Ascending aorta (tissue), 2 donors: ENCODE measurements at regions not wholly inside any gene's neighbourhood (a gene's known extent, or its start where the extent isn't known, plus 50 kb on each side); places are given as distances from the start of the nearest gene placed in this dataset.

ENCODE experiments used
- DNase-seq, 2 donors: peaks; one replicate each; pipeline ENCODE4 v3.0.0-alpha.2; 2019; ENCODE audit warnings: low spot score in 2 of 2
- H3K27ac ChIP-seq, 2 donors: fragments of 200-600 bp; sonication (generic); one replicate each; pipeline ENCODE4 v1.5.1; 2016 to 2017; ENCODE audit warnings: mild to moderate bottlenecking in 1 of 2
- H3K27me3 ChIP-seq: fragments of 200-600 bp; sonication (generic); one replicate; pipeline ENCODE4 v1.5.1; 2017
- H3K36me3 ChIP-seq, 2 donors: fragments of 200-600 bp; sonication (generic); one replicate each; pipeline ENCODE4 v1.5.1; 2016
- H3K4me1 ChIP-seq, 2 donors: fragments of 200-600 bp; sonication (generic); one replicate each; pipeline ENCODE4 v1.5.1; 2016 to 2017; ENCODE audit warnings: mild to moderate bottlenecking in 1 of 2
- H3K4me3 ChIP-seq, 2 donors: fragments of 200-600 bp; sonication (generic); one replicate each; pipeline ENCODE4 v1.5.1; 2016 to 2017; ENCODE audit warnings: mild to moderate bottlenecking in 1 of 2
- H3K9me3 ChIP-seq, 2 donors: fragments of 200-600 bp; sonication (generic); one replicate each; pipeline ENCODE4 v1.5.1; 2016
- CTCF ChIP-seq, 3 experiments: fragments of 200-600 bp in 2 of 3; fragments of 450-650 bp in 1 of 3; sonication (generic) in 2 of 3; IDR thresholded peaks; one replicate each; pipeline ENCODE4 v1.5.1; 2016 to 2019; ENCODE audit warnings: antibody characterized with exemption in 3 of 3, mild to moderate bottlenecking in 1 of 3, moderate library complexity in 1 of 3
- intact Hi-C: fragments of 100-400 bp; cut with DNase I; formaldehyde crosslinking; loops from one replicate; pipeline ENCODE4 v1.15.1; 2023

- intact Hi-C loops, result loop anchor here (10.0 kb wide), 1 partner anchor 63 kb away; no protein-coding TSS in a partner anchor
- H3K9me3 ChIP-seq, result no peaks in the 10 kb centered on the region
These were observed 656.6 kb downstream of the CBLN2 start for GRCh38 chr18:71887509-71887908.

GRCh38 chr18:71878226-71878625 lies 665.9 kb downstream of the CBLN2 start:
- Histone ChIP-seq H3K27ac (no peak overlapping the region), H3K36me3 (no peaks in the 10 kb centered on the region), H3K4me1 (no peaks in the 10 kb centered on the region), H3K9me3 (no peaks in the 10 kb centered on the region), H3K27me3 (no peaks in the 10 kb centered on the region), H3K4me3 (no peak overlapping the region)
- no peak for DNase-seq
- intact Hi-C loops, result no loop called here
- no peak for TF ChIP-seq CTCF (IDR thresholded peaks at IDR 0.05)

More at GRCh38 chr18:71887509-71887908, 656.6 kb downstream of the CBLN2 start:
- no peak for TF ChIP-seq CTCF (IDR thresholded peaks at IDR 0.05)
- H3K27me3 ChIP-seq, result no peaks in the 10 kb centered on the region
- no peaks in the 10 kb centered on the region for H3K4me1 ChIP-seq
- no peaks in the 10 kb centered on the region for H3K36me3 ChIP-seq
- no peak for DNase-seq
- H3K4me3 ChIP-seq, result no peak overlapping the region
- H3K27ac ChIP-seq, result no peak overlapping the region

GRCh38 chr18:71873695-71874094 lies 670.4 kb downstream of the CBLN2 start:
- intact Hi-C loops, result no loop called here
- no peak overlapping the region for H3K4me3 ChIP-seq
- H3K27me3 ChIP-seq, result no peaks in the 10 kb centered on the region
- no peaks in the 10 kb centered on the region for H3K4me1 ChIP-seq
- DNase-seq, result no peak
- no peak overlapping the region for H3K27ac ChIP-seq
- no peaks in the 10 kb centered on the region for H3K9me3 ChIP-seq
- H3K36me3 ChIP-seq, result no peaks in the 10 kb centered on the region
- TF ChIP-seq CTCF (IDR thresholded peaks at IDR 0.05), result no peak

- Histone ChIP-seq H3K36me3 (no peaks in the 10 kb centered on the region), H3K4me1 (no peaks in the 10 kb centered on the region), H3K27me3 (no peaks in the 10 kb centered on the region), H3K27ac (no peak overlapping the region), H3K4me3 (no peak overlapping the region), H3K9me3 (no peaks in the 10 kb centered on the region)
- intact Hi-C loops, result no loop called here
- no peak for DNase-seq
- TF ChIP-seq CTCF (IDR thresholded peaks at IDR 0.05), result no peak
These were observed 678.3 kb downstream of the CBLN2 start for GRCh38 chr18:71865888-71866287.

GRCh38 chr18:71850602-71851001 lies 693.5 kb downstream of the CBLN2 start:
- no peak for TF ChIP-seq CTCF (IDR thresholded peaks at IDR 0.05)
- intact Hi-C loops, result no loop called here
- Histone ChIP-seq H3K36me3 (no peaks in the 10 kb centered on the region), H3K9me3 (no peaks in the 10 kb centered on the region), H3K27ac (no peak overlapping the region), H3K4me3 (no peak overlapping the region), H3K27me3 (no peaks in the 10 kb centered on the region), H3K4me1 (no peaks in the 10 kb centered on the region)
- DNase-seq, result no peak

GRCh38 chr18:71849407-71849806 lies 694.7 kb downstream of the CBLN2 start:
- no peak overlapping the region for H3K27ac ChIP-seq
- H3K4me3 ChIP-seq, result no peak overlapping the region
- H3K36me3 ChIP-seq, result no peaks in the 10 kb centered on the region
- intact Hi-C loops, result no loop called here
- no peak for DNase-seq
- H3K4me1 ChIP-seq, result no peaks in the 10 kb centered on the region
- no peak for TF ChIP-seq CTCF (IDR thresholded peaks at IDR 0.05)
- H3K27me3 ChIP-seq, result no peaks in the 10 kb centered on the region
- no peaks in the 10 kb centered on the region for H3K9me3 ChIP-seq
